Astrocyte (in vitro differentiated cells and primary cell): ENCODE measurements at regions not wholly inside any gene's neighbourhood (a gene's known extent, or its start where the extent isn't known, plus 50 kb on each side); places are given as distances from the start of the nearest gene placed in this dataset.

Source experiments
- EZH2 ChIP-seq: IDR thresholded peaks from 2 replicates; pipeline ENCODE4 v1.6.1; 2012; ENCODE audit warnings: mild to moderate bottlenecking, low read length, inconsistent platforms; ENCODE audit not compliant: insufficient read depth
- TF ChIP-seq, protein P1 (sequence below): IDR thresholded peaks from 2 replicates; pipeline ENCODE4 v1.5.1; 2011; ENCODE audit warnings: low read depth, mild to moderate bottlenecking, inconsistent platforms, low read length, moderate library complexity; ENCODE audit not compliant: insufficient read depth

- TF ChIP-seq, protein P1, sequence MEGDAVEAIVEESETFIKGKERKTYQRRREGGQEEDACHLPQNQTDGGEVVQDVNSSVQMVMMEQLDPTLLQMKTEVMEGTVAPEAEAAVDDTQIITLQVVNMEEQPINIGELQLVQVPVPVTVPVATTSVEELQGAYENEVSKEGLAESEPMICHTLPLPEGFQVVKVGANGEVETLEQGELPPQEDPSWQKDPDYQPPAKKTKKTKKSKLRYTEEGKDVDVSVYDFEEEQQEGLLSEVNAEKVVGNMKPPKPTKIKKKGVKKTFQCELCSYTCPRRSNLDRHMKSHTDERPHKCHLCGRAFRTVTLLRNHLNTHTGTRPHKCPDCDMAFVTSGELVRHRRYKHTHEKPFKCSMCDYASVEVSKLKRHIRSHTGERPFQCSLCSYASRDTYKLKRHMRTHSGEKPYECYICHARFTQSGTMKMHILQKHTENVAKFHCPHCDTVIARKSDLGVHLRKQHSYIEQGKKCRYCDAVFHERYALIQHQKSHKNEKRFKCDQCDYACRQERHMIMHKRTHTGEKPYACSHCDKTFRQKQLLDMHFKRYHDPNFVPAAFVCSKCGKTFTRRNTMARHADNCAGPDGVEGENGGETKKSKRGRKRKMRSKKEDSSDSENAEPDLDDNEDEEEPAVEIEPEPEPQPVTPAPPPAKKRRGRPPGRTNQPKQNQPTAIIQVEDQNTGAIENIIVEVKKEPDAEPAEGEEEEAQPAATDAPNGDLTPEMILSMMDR, result no peak
- no peak for TF ChIP-seq EZH2
Observed at GRCh38 chr17:71376933-71377332, 743.9 kb upstream of the SOX9 start.
